RPMI8226 (cell line): ENCODE measurements at regions not wholly inside any gene's neighbourhood (a gene's known extent, or its start where the extent isn't known, plus 50 kb on each side); places are given as distances from the start of the nearest gene placed in this dataset.
"Not testable (repeated sequence)": the region's sequence is repeated elsewhere in the genome, so short reads cannot be mapped to it uniquely, and the experiment has no call there.

Experiments
- DNase-seq: peaks from one replicate; pipeline ENCODE4 v3.0.0-alpha.2; 2015

DNA sequence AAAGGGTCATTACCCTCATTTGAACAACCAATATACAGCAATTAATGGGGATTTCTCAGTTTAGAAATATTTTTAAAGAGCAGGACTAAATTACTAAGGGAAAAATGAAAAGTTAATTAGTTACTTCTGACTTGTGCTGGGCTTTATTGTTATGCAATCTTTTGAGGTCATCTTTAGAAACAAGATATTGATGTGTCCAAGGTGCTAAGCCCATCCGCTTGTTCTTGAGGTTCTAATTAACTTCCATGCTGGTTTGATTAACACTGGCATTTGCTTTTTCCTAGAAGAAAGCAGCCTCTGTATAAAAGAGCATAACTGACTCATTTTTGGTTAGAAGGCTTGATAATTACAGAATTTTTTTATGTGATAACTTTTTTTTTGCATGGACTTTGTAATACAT lies 256.5 kb upstream of the AGTR1 start:
- no peak for DNase-seq

DNA sequence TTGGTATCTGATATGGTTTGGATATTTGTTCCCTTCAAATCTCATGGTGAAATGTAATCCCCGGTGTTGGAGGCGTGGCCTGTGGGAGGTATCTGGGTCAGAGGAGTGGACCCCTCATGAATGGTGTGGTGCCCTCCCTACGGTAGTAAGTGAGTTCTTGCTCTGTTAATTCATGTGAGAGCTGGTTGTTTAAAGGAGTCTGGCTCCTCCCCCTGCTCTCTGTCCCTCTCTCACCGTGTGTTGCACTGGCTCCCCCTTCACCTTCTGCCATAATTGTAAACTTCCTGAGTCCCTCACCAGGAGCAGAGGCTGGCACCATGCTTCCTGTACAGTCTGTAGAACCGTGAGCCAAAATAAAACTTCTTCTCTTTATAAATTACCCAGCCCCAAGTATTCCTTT lies 246.9 kb upstream of the AGTR1 start:
- no peak for DNase-seq

DNA sequence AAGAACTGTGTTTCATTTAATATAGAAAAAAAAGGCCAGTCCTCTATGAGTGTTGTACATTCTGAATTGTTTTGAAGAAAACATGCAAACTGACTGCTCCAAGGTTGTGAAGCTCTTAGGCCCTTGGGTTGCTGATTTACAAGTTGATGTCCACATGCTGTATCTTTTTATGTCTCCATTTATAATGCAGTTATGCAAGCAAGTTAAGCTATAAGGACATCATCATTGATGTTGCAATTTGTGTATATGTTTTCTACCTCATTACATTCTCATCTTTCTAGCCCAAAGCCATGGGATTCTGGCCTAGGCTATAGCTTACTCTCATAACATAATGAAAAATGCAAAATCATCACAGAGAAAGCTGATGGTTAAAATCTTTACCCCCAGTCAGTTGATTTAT lies 245.7 kb upstream of the AGTR1 start:
- no peak for DNase-seq

DNA sequence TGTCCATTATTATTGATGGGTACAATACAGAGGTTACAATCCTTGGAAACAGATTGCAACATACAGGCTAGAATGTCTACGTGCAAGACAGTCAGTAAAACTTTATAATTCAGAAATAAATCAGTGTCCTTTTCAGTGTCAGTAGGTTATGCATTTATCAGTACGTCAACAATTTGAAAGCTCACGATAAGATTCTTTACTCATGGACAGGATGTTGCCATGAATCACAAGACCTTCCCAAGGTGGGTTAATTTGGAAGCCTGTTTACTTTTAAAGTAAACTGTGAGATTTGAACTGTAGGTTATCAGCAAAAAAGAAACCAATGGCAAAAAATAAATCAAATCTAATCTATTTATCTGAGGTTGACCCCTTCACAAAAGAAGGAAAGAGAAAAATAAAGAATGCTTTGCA lies 243.9 kb upstream of the AGTR1 start:
- no peak for DNase-seq

DNA sequence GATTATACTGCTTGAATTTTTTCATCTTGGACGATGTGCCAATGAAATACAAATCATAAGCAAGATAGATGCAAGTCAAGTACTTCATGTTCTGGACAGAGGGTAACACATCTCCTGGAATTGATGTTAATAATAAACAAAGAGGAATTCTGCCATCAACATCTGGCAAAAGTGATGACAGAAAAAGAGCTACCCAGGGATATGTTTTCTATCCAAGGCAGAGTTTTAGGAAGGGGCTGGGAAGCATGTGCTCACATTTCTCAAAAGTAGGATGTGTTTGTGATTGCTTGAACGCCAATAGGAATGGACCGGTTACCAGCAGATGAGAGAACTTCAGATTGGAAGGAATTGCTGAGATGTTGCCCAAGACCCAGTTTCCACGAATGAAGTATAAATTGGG lies 242.6 kb upstream of the AGTR1 start:
- no peak for DNase-seq

DNA sequence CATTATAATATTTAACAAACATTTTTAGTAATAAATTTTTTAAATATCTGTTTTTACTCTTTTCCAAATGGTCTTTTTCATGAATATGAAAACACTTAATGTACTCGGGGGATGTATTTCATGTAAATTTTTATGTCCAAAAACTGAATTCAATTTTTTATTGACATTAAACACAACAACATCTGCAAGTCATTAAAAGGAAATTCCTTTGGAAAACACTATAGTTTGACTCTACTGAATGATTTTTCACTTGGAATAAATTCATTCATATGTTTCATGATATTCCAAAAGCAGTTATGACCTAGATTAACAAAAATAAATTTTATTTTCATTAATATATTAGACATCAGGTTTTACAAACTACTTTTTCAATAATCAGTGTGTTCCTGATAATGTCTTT lies 239.8 kb upstream of the AGTR1 start:
- no peak for DNase-seq

DNA sequence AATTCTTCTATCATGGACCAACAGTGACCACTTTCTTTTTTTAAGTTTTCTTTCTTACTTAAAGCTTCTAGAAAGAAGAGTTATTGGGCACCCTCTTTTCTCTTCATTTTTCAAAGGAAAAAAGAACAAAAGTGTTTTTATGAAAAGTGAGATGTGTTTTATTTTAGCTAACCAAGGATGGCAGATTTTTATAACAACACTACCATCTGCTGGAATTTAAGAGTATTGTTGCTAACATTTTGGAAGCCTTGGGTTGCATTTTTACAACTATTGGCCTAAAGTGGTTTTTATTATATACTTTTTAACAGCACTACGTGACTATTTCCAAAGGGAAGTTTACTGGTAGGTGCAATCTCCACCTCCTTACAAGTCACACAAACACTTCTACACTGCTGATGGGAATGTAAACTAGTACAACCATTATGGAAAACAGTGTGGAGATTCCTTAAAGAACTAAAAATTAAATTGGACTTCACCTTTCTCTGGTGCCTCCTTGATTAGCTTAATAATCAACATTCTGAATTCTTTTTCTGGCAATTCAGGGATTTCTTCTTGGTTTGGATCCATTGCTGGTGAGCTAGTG lies 237.7 kb upstream of the AGTR1 start:
- DNase-seq: peak; percentile 28

DNA sequence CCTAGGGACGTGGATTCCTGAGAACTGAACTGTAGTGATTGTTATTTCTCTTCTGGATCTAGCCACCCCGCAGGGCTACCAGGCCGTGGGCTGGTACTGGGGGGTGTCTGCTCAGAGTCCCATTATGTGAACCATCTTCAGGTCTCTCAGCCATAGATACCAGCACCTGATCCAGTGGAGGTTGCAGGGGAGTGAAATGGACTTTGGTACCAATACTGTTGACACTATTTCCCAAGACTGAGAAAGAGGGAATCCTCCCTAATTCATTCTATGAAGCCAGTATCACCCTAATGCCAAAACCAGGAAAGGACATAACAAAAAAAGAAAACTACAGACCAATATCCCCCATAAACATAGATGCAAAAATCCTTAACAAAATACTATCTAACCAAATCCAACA lies 237.0 kb upstream of the AGTR1 start:
- no peak for DNase-seq

DNA sequence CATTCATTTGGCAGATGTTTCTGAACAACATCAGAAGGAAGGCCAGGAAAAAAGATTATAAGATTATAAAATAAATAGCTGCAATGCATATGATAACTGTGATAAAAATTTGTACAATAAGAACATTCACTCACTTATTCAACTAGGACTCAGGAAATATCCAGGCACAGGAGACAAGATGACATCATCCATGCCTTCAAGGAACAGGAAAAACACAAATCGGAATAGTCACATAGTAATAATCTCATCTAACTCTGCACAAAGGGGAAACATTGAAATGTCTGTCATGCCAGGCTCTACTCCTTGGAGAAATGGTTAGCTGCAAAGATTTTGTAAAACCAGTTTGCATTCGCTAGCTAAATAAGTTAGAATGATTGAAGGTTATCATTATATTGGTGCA lies 233.5 kb upstream of the AGTR1 start:
- no peak for DNase-seq

DNA sequence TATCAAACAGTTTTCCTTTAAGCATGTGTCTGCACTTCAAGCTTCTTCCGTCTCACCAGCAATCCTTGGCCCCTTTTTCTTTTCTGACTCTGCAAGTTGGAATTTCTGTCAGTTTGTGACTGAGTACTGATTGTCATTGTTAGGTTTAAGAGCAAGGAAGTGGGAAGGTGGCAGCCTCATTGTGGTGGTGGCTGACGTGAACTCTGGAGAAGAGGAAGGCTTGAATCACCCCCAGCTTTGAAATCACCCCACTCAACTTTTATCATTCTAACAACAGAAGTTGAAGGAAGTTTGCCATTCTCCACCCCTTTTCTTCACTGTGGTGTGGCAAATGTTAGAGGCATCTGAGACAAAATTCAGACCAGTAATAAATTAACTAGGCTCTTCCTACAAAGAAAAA lies 231.6 kb upstream of the AGTR1 start:
- DNase-seq: no peak

DNA sequence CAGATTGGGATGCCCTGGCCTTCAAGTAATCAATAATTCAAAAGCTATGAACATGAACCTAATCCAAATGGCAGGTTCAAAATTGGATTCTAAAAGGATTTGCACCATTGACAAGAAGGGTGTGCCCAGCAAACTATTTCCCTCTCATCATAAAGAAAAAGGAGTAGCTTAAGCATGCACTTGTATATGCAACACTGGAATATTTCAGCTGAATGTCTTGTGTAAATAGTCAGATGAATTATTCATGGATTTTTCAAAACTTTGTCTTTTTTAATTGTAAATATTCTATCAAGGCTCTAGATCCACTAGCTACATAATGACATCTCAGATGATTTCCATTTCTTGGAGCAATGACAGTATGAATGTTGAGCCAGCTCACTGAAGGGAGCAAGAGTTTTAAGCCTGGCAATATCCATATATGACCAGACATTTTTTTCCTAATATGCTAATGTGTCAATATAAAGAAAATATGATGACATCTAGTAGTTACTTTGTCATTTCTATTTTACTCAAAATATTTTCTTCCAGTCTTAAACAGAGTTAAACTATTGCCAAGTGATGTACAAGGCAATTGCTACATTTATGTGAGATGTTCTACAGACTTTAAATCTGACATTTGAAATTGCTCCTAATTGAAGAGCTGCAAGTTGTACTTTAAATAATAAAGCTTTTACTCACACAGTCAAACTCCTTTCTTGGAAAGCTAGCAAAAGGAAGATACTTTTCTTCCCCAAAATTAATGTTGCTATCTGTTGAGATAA lies 230.5 kb upstream of the AGTR1 start:
- no peak for DNase-seq

DNA sequence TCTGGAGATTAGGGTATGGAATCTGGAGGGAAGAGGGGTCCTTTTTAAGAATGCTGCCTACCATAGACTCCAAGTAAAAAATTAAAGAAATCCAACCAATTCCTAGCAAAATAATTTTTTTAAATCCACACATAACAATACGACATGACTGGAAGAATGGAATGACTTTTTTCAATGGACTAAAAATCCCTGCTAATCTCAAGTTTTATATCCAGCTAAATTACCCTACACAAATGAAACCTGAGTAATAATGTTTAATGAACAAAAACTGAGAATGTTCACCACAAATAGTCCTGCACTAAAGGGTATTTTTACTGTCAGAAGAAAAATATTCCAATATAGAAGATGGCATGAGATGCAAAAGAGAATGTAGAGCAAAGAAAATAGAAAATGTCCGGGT lies 220.3 kb upstream of the AGTR1 start:
- no peak for DNase-seq

DNA sequence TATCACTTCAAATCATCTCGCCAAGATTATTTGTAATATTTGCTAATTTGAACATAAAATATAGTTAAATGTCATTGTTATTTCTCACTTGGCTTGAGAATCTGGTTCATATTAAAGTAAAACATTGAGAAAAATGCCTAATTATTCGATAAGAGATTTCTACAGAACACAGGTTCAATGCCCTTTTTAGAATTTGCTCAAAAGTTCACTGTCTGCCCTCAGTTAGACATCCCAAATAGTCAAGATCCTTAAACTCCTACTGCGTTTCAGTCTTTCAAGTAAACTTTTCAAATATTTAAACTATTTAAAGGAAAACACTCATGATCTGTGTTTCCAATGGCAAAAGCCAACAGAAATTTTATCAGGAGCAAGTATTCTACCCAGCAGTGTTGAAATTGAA lies 204.1 kb upstream of the AGTR1 start:
- DNase-seq: no peak

DNA sequence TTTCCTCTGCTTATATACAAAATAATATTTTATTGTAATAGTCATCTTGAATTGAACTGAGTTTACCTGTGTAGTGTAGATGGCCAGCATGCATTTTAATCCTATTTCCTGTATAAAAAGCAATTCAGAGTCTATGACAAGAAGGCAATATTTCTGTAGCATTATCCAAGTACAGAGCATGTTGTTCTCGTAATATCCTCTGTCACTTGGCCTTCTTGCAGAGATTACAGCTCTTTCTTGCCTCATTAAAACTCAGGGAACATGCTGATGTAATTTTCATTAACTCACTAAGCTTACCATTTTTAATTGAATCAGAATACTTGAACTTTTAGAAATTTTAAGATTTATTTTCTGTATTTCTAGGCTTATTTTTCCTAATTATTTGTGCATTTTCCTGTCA lies 203.3 kb upstream of the AGTR1 start:
- DNase-seq: no peak

DNA sequence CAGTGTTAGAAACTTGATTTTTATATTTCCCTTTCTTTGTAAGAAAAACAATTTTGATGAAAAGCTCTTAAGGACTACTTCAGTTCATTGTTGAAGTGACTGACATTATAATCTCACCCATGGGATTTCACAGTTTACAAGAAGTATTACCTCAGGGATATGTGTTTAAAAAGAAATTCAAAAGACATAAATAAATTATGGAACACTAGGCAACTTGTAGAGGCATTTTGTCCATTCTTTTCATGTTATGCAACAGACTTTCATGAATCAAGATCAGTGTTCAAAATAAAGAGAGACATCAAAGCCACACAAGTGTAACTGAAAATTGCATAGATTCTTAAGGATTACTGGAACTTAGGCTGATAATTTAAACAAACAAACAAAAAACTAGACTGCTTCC lies 196.8 kb upstream of the AGTR1 start:
- no peak for DNase-seq

DNA sequence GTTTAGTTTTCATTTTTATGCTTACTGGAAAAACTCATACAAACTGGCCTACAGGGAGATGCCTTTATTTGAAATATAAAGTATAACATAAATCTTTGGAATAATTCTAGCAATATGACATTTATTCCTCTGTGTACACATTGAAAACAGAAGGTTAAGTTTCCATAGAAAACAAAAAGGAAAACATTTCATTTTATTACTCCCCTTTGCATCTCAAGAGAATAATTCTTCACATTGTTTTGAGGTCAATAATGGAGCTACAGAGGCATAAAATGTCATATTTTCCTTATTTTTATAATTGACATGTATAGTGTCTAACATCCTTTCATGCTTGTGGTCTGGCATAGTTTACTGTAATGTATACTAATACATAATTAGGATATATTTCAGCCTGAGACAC lies 187.6 kb upstream of the AGTR1 start:
- DNase-seq: no peak

DNA sequence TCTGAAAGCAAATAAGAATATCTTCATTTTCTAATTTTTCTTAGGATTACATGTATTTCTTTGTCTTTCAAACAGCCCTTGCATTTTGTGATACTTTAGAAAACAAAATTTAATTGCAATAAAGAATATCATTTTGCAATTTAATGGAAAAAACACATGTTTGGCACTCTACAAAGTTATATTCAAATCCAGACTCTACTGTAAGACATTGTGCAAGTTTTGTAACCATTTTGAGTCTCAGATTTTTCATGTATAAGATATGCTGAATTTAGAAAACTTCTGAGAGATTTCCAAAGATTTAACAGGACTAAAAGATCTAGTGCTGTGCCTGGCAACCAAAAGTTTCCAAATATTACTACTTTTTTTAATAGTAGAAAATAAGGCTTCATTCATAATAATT lies 187.1 kb upstream of the AGTR1 start:
- no peak for DNase-seq

DNA sequence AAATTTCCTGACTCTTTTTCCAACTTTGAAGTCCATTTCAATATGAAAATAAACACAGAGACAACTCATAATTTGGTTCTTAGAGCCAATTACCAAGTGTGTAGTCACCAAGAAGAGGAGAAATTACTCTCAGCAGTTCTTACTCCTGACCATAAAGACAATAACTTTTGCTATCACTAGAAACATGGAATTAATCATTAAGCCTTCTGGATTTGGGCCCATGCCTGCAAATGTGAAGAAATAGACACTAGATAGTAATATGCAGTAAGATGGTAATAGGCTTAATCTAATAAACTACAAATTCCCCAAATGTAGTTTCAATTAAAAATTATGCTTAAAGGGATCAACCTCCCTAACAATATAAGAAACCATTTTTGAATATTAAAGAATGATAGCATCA lies 185.1 kb upstream of the AGTR1 start:
- no peak for DNase-seq

DNA sequence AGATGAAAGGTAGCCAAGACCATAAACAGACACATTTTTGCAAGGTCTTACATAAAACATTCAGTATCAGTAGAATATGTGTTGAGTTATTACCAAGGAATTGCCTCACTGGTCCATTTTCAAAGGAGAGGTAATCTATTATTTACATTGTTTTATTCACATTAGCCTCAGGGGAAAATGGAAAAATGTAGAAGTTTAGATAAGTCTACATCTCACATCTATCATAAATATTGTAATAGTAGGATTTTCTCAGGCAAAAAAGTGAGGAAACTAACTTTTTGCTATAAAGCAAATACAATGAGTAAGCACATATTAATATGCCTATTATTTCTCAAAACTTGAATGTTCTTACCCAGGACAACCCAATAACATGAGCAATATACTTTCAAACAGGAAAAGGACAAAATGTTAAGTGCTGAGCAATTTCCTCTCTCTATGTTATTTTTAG lies 184.6 kb upstream of the AGTR1 start:
- peak; percentile 30 for DNase-seq

DNA sequence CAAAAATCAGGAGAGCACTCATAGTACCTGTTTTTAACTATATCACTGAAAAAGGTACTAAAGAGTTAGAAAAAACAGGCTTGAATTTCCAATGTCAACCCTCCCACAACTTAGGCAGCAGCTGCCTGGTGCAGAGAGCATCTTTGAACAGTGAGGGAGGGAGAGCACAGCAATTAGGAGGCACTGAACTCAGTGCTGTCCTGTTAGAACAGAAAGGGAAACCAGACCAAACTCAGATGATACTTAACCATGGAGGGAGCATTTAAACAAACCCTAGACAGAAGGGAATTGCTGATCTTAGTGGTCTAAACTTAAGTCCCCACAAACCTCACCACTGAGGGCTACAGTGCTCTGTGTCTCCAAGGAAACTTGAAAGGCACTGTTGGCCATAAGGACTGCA lies 179.2 kb upstream of the AGTR1 start:
- no peak for DNase-seq

DNA sequence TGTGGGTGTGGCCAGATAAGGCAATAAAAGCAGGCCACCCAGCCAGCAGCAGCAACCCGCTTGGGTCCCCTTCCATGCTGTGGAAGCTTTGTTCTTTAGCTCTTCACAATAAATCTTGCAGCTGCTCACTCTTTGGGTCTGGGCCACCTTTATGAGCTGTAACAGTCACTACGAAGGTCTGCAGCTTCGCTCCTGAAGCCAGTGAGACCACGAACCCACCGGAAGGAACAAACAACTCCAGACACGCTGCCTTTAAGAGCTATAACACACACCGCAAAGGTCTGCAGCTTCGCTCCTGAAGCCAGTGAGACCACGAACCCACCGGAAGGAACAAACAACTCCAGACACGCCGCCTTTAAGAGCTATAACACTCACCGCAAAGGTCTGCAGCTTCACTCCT lies 172.1 kb upstream of the AGTR1 start:
- DNase-seq: not testable (repeated sequence)

DNA sequence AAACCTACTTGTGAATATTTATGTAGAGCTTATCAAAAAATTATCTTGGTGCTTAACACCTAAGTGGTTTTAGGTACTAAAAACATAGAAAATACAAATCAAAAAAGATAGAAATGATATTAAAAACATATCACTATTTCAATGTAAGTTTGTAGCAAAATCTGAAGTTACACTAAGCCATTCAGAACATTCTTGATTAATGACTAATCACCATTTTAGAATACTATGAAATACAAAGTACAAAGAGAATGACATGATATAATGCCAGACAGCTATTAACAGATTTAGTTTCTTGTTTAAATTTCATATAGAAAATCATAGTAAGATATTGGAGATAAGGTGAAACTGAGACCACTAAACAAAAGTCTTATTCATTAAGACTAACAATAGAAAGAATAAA lies 169.7 kb upstream of the AGTR1 start:
- DNase-seq: no peak

DNA sequence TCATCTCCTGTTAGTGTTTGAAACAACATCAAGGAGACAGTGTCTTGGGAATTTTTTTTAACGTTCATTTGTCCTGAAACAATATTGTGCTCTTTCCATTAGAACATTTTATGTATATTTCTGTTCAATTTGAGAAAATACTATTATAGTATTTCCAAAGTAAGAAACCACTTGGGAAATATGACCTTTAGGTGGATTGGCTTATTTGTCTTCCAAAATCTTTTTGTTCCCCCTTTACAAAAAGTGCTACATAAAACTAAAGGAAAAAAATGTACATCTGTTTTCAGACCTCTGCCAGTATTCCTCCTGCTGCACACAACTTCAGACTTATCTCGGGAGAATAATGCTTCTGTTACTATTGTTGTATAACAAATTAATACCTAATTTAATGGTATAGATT lies 165.9 kb upstream of the AGTR1 start:
- DNase-seq: no peak

DNA sequence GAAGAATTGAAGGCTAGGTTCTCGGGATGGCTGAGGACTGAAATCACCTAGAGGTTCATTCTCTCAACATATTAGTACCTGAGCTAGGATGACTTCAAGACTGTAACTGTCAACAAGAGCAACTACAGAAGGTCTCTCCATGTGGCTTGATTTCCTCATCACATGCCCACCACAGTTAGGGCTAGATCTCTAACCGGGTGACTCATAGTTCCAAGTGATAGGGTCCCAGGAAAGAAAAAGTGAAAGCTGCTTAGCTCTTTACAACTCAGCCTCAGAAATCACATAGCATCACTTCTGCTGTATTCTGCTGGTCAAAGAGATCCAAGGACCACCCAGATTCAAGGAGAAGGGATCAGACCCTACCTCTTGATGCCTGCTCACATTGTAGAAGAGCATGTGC lies 165.4 kb upstream of the AGTR1 start:
- DNase-seq: no peak

DNA sequence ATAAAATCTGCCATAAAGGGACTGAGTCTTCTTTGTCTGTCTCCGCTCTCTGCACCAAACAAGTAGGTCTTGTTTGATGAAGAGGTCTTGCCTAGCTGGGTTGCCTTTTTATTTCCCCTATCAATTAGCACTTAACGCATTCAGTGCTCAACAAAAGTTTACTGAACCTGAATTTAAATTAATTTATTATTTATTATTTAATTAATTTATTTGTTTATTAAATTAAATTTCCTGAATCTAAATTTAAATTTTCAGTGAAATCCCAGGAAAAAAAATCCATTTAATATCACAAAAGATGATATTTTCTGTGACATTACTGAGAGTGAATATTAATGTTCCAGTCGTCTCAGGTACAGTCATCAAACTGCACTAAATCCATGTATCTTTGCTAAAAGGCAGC lies 164.9 kb upstream of the AGTR1 start:
- no peak for DNase-seq
